Dermis microvascular lymphatic vessel endothelial cell (primary cell): ENCODE measurements at regions not wholly inside any gene's neighbourhood (a gene's known extent, or its start where the extent isn't known, plus 50 kb on each side); places are given as distances from the start of the nearest gene placed in this dataset.

Source experiments
- DNase-seq, 2 donors: peaks; one replicate each; pipeline versions ENCODE4 v3.0.0 to v3.0.0-alpha.2; 2010; ENCODE audit warnings: low read depth in 2 of 2

DNA sequence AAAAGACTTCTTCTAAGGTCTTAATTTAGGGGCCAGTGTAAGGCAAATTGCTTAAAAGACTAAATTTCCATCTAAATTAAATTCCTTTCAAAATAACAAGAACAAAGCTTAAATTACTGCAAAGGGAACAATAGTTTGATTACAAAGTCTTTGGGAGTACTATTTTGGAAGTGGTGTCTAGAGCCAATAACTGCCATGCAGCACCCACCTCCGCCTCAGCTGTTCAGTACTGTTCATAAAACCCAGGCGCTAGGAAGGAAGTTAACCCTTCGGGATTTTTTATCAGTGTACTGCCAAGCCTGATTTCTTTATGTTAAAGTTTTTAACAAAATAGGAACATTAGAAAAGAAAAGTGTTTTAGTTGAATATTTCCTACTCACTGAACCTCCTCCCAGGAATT, 210.1 kb downstream of the LIG4 start:
- DNase-seq = no peak

DNA sequence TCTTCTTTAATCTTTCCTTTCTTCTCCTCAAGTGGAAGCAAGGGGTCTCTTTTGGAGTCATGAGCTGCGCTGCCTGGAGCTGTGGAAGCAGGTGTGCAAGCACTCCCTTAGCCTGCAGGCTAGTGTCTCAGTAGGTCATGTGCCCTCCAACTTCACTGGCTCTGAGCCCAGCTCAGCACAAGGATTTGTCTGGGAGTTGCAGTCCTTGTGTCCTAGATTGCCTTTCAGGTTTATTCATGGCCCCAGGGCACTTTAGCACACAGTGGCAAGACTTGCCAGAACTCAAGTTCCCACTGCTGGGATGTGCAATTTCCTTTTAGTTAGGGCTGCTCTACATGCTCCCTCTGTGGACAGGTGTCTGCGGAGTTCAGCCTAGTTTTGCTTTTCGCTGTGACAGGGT, 211.7 kb downstream of the LIG4 start:
- no peak for DNase-seq

DNA sequence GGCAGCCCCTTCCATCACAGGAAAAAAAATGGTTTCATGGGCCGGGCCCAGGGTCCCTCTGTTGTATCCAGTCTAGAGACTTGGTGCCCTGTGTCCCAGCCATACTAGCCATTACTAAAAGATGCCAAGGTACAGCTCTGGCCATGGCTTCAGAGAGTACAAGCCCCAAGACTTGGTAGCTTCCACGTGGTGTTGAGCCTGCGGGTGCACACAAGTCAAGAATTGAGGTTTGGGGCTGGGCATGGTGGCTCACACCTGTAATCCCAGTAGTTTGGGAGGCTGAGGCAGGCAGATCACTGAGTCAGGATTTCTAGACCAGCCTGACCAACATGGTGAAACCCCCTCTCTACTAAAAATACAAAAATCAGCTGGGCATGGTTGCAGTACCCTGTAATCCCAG, 214.3 kb downstream of the LIG4 start:
- no peak for DNase-seq

DNA sequence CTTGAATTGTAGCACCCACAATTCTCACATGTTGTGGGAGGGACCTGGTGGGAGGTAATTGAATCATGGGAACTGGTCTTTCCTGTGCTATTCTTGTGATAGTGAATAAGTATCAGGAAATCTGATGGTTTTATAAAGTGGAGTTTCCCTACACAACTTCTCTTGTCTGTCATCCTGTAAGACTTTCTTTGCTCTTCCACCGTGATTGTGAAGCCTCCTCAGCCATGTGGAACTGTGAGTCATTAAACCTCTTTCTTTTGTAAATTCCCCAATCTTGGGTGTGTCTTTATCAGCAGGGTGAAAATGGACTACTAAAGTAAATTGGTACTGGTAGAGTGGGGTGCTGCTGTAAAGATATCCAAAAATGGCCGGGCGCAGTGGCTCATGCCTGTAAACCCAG, 215.6 kb downstream of the LIG4 start:
- DNase-seq = no peak

DNA sequence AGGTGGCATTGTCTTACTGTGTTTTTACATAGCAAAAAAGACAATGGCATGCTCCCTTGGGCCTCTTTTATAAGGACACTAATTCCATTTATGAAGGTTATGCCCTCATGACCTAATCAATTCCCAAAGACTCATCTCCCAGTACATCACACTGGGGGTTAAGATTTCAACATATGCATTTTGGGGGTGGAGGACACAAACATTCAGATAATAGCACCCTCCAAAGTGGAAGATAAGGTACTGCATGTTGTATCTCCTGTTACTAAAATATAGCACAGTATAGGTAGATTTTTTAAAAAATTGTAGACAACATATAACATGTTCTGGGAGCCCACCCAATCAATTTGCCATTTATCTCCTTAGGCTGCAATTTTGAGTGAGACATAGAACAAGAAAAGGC, 221.2 kb downstream of the LIG4 start:
- DNase-seq = no peak

DNA sequence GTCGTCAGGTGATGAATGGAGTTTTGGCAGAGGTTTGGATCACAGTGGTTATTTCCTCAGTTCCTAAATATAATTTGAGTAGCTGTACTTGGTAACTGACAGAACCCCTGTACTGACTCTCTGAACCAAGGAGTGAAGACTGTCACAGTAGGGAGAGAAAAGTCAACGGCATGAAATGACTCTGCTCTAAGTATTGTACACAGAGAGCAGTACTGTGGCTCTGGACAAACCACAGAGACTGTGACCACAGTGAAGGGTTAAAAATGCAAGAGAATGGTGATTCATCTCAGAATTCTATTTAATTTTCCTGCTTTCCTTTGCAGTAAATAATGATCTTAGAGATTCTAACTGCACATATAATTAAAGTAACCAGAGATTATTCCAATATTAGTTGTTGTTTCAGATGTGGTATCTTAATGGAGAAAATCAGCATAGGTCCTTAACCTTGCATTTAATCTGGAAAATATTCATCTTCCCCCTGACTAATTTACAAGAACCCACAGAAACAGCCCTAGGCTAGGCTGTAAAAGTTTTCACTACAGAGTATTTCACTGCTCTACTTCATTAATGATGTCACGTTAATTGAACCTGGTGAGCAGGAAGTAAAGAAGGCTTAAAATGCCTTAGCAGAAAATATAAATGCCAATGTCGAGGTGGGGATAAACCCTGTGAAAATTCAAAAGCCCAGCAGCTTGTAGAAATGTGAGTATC, 221.9 kb downstream of the LIG4 start:
- DNase-seq = no peak

DNA sequence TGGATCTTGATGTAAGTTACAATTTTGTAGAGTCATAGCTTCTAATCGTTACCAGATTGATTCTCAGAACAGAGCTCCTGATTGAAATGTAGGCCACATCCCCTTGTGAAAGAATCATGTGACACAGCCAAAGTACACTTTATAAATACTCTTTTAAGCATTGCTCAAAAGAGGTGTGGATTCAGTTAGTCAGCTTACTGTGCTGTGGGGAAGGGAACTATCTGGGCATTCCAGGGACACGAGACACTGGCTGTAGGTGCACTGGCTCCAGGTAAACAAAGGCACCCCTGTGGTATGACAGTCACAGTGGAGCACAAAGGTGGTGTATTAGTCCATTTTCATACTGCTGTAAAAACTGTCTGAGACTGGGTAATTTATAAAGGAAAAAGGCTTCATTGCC, 222.8 kb downstream of the LIG4 start:
- no peak for DNase-seq

DNA sequence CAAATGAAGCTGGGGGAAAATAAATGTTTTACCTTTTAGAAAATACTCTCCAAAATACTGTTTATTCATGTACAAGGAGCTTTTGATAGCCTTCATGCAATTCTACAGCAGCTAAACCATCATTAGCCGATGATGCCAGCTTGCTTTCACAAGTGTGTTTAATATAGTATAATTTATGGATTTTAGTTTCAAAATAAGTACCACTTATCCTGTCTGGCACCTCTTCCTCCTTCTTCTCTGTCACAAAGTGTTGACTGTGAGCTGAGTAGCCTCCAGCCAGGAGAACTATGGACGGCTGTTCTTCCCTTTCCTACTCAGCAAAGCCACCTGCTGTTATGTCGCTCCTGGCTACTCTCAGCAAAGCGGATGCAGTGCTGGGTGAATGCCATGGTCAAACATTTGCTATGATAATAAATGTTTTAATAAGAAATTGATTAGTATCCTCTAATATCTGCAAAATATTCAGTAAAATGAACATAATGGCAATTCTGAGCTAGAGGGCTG, 238.2 kb downstream of the LIG4 start:
- no peak for DNase-seq

DNA sequence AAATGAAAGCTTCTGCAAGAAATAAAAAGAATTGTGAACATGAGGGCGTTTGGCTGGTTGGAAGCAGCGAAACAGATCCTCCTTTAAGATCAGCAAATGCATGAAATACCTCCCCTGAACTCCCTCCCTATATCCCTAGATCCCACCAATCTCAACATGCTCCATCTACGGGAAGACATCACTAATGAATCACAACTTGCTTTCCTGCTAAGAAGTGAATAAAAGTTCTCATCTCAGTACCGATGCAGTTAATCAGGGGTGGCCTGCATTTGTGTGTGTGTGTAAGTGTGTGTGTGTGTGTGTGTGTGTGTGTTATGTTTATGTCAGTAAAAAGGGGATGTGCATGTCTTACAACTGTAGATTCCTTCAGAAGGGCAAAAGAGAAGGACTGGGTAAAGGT, 238.7 kb downstream of the LIG4 start:
- no peak for DNase-seq

DNA sequence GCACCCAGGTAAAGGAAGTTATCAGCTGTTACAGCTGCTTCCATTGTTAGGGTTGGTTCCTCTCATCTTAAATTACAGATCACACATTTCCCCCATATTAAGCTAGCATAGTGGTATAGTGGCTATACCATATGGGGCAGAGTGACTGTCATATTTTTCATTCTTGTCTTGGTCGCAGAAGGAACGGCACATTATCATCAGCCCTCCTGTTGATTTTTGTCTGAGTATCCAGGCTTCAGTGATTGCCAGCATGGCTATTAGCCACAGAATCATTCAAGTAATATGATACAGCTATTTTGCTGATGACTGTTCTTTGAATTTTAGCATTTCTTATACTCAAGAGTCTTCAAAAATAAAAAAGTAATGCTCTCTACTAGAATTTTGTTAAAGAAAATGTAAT, 240.9 kb downstream of the LIG4 start:
- DNase-seq = no peak

DNA sequence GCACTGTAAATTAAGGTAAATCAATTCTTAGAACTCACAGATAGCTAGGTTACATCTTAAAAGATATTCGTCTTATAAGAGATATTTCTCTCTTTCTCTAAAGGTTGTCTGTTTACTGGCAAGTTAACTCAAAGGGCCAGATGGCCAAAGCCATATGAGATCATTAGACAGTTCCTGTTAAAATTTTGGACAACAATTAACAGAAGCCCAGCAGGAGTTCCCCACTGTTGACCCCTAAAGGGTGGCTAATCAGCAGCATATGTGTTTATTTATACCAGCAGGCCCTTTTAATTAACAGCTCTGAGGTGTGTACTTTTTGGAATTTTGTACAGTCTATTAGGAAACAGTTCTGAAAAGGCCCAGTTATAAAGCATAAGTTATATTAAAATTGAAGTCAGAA, 245.8 kb downstream of the LIG4 start:
- DNase-seq = no peak

DNA sequence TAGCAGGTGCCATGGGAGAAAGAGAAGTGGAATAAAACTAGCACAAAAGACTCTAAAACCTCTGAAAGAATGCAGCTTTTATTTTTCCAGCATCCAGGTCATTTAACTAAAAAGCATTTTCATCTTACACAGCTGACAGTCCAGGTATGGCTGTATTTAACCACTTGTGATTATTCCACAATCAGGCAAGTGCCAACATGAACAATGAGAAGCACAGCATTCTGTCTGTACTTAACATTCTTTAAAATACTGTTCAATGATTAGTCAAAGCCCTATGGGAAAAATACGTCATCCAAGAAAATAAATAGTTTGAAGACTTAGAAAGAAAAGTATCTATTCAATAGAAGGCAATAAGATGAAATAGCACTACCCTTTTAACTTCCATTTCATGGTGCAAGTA, 246.9 kb downstream of the LIG4 start:
- DNase-seq = no peak

DNA sequence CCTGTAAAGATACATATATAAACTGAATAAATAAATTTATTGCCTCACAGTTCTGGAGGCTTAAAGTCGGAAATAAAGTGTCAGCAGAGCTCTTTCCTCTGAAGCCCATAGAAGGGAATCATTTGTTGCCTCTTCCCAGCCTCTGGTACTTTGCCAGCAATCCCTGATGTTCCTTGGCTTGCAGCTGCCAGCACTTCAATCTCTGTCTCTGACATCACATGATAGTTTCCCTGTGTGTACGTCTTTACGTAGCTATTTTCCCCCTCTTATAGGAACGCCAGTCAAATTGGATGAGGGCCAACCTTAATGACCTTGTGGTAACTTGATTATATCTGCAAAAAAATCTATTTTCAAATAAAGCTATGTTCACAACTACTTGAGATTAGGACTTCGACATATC, 250.9 kb downstream of the LIG4 start:
- DNase-seq = no peak

DNA sequence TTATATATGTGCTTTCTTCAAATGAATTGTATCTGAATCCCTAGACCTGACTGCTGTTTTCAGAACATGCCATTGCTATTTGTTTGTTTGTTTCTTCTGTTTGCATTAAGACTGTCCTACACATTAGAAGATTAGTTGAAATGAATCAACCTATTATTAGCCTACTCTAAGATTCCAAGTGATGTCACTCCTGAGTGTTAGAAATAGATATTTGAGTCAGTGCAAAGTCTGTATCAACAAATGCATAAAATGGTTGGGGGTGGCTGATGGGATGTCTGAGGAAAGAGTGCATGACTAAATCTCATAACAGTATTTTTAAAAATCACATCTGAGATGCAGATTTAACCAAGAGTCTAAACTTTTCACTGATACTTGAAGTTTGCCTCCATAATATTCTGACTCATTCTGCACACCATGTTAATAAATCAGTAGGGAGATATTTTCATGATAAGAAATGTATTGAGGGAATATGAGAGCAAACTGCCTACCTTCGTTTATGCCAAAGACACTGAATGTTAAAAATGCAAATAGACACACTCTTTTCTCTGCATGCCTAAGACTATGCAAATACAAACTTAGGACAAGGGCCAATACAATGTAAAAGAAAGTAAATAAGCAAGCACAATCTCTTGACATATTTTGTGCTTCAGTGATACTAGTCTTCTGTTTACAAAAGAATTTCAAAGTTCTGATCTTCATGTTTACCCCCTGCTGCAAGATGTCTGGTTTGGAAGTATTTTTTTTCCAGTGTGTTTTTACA, 253.3 kb downstream of the LIG4 start:
- no peak for DNase-seq

DNA sequence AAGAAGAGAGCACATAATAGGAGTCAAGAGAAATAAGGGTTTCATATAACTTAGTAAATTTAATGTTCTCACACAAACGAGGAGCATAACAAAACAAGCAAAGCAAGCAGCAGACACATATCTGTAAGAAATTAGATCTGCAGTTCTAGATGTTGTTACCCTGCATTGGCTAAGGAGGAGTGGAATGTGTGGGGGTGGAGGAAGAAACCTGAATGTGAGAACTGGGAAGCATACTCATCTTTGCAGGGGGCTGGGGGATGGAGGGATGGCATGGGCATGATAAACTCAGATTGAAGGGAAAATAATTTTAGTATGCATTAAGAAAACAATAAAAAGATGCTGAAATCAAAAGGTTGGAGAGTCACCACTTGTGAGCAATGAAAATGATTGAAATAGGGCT, 255.0 kb downstream of the LIG4 start:
- no peak for DNase-seq

DNA sequence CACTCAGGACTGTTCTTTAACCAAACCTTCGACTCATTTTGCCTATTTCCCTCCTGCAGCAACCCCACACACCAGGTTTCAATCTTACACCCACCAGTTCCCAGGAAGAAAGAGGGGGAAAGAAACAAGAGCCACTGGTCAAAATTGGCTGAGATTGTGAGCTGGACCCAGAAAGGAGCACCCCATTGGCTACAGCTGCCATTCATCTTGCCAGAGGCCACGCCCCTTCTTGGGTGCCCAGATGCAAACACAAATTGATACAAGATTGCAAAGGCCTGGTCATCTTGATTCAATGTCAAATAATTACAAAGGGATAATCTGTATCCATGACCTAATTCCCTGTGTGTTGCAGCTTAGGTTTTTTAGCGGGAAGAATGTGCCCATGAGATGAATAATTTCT, 258.4 kb downstream of the LIG4 start:
- no peak for DNase-seq

DNA sequence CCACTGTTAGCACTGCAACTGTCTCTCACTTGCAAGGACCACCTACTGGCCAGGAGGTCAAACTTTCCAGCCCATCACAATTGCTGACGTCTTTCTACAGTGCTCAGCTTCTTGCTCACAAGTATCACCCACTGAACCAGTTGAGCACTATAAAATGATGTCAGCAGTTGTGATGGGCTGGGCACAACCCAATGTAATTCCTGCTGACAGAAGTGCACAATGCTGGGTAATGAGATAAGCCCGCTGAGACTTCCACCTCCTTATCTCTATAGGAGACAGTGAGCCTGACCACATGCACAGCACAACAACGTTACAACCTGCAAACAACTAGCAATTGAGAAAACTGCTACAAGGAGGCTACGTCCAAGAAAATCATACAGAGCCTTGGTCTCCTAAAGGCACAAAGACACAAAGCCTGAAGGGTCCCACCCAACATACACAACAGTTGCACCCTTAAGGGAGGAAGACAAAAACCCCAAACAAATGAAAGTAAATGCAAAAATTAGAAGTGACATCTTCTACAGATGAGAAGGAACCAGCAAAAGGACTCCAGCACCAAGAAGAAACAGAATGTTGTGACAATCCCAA, 273.2 kb downstream of the LIG4 start:
- no peak for DNase-seq

DNA sequence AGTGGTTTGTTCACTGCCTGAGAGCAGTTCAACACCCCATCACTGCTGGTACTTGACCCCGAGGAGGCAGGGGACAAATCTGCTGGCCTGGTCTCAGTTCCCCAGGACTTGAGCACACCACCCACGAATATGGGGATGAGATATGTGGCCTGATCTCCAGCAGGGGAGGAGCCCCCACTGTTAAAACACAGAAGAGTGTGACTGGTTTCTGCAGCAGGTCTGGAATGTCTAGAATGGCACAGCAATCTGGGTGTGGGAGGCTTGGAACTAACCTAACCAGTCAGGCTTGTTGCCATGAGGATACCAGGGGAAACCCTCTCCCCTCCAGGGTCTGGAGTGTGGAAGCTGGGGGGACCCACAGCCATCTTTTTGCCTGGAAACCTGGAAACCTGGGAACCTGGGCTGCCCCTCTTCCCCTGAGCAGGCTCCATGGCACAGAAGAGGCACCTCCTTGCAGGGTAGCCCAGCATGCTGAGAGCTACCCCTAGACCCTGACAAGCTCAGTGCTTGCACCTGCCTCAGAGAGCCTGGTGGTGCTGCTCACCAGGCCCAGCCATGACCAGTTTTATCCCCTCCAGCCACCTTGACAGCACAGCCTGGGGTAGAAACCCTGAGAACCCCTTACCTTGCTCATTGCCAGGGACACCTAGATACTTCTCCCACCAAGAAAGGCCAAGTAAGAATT, 273.8 kb downstream of the LIG4 start:
- no peak for DNase-seq

DNA sequence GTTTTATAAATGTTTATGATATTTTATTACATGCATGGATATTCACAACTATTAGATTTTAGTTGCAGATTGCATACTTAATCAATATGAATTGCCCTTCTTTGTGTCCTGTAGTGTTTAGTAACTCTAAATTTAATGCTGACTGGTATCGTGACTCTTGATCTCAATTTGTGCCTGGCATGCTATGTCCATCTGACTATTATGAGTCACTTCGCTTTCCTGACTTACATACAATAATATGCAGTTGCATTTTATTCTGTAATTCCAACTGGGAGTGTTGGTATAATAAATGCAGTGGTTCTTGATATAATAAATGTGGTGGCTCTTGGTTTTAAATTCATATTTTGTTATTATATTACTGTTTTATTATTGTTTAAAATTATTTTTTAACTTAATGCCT, 277.5 kb downstream of the LIG4 start:
- DNase-seq = no peak

DNA sequence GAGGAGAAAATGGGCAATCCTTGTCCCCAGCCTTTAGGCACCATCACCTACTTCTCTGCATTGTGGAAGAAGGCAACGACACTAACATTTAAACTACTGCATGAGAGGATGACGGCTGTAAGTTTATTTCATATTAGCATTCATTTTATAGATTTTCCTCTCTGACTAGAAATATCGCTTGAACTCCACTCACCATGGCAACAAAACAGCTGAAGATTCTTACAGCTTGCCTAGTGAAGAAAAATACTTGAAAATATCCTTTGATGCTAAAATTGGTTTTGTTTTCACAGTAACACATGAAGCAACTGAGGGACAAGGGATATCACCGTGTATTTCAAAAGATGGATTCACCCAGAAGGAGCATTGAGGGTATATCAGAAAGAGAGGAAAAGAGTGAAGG, 284.3 kb downstream of the LIG4 start:
- DNase-seq = no peak

DNA sequence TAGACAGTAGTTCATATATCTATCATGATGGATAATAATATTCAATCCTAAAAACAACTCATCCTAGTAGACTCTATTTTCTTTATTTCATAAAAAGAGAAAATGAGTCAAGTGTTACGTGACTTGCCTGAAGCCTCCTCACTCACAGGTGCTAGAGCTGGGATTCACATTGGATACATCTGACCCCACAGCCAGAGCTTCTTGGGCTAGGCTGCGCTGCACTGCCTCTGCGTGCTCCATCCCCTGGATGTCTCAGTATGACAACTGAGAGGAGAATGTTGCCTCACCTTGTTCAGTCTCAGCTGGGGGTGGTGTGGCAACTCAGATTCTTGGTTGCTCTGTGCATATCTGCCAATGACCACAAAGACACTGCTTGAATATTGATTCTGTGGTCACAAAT, 286.6 kb downstream of the LIG4 start:
- no peak for DNase-seq

DNA sequence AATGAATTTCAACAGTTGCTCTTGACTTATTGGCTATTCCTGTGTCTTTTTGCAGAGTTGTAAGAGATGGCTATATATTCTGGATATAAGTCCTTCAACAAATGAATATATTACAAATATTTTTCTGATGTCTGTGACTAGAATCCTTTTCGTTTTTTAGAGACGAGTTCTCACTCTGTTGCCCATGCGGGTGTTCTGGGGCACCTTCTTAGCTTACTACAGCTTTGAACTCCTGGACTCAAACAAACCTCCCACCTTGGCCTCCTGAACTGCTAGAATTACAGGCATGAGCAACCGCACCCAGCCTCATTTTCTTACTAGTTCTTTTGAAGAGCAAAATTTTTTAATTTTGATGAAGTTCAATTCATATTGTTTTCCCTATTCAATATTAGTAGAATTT, 287.8 kb downstream of the LIG4 start:
- DNase-seq = no peak
